Upper lobe of left lung (tissue), 6 donors: ENCODE measurements at regions not wholly inside any gene's neighbourhood (a gene's known extent, or its start where the extent isn't known, plus 50 kb on each side); places are given as distances from the start of the nearest gene placed in this dataset.

ENCODE experiments used
- ATAC-seq, 2 donors: fragments of 200-7000 bp; cut with Tn5 transposase; one replicate each; pipeline ENCODE4 v1.9.1; 2022; ENCODE audit warnings: mild to moderate bottlenecking in 2 of 2, moderate library complexity in 2 of 2; ENCODE audit not compliant: low FRiP score in 2 of 2
- DNase-seq, 2 donors: peaks; one replicate each; pipeline ENCODE4 v3.0.0-alpha.2; 2019 to 2020
- H3K27ac ChIP-seq, 4 donors: fragments of 200-600 bp; sonication (generic); one replicate each; pipeline ENCODE4 v1.5.1; 2016 to 2019
- H3K27me3 ChIP-seq, 4 donors: fragments of 200-600 bp; sonication (generic); one replicate each; pipeline ENCODE4 v1.5.1; 2017 to 2019
- H3K36me3 ChIP-seq, 4 donors: fragments of 200-600 bp; sonication (generic); one replicate each; pipeline ENCODE4 v1.5.1; 2016 to 2019
- H3K4me1 ChIP-seq, 4 donors: fragments of 200-600 bp; sonication (generic); one replicate each; pipeline ENCODE4 v1.5.1; 2018 to 2019
- H3K4me3 ChIP-seq, 4 donors: fragments of 200-600 bp; sonication (generic); one replicate each; pipeline ENCODE4 v1.5.1; 2017 to 2019; ENCODE audit warnings: mild to moderate bottlenecking in 2 of 4, moderate library complexity in 1 of 4
- H3K9me3 ChIP-seq, 4 donors: fragments of 200-600 bp; sonication (generic); one replicate each; pipeline ENCODE4 v1.5.1; 2018 to 2019
- EP300 ChIP-seq, 4 donors: sonication (generic); formaldehyde crosslinking; IDR thresholded peaks; one replicate each; pipeline ENCODE4 v1.5.1; 2017; ENCODE audit warnings: antibody characterized with exemption in 4 of 4, control low read depth in 2 of 4
- POLR2A ChIP-seq, 4 donors: fragments of 450-650 bp; IDR thresholded peaks; one replicate each; pipeline ENCODE4 v1.5.1; 2016 to 2017; ENCODE audit warnings: antibody characterized with exemption in 4 of 4, mild to moderate bottlenecking in 2 of 4
- POLR2AphosphoS5 ChIP-seq, 2 donors: sonication (generic); formaldehyde crosslinking; IDR thresholded peaks; one replicate each; pipeline ENCODE4 v1.5.1; 2017; ENCODE audit warnings: antibody characterized with exemption in 2 of 2
- WGBS, 2 donors: methylation state at CpG; one replicate each; pipeline ENCODE4 v1.1.5; 2017 to 2018; 5-methylcytosine and 5-hydroxymethylcytosine counted together
- TF ChIP-seq, protein P1 (sequence below), 6 experiments: fragments of 450-650 bp in 4 of 6; fragments of 200-600 bp in 2 of 6; sonication (generic) in 2 of 6; IDR thresholded peaks; one replicate each; pipeline ENCODE4 v1.5.1; 2016 to 2019; ENCODE audit warnings: antibody characterized with exemption in 6 of 6
- donor health status: DM: no; HTN: no; CAD: no; lungs with moderate emphysema.
- donor health status: DM: no; HTN: yes; CAD: no; lungs with severe emphysema.

DNA sequence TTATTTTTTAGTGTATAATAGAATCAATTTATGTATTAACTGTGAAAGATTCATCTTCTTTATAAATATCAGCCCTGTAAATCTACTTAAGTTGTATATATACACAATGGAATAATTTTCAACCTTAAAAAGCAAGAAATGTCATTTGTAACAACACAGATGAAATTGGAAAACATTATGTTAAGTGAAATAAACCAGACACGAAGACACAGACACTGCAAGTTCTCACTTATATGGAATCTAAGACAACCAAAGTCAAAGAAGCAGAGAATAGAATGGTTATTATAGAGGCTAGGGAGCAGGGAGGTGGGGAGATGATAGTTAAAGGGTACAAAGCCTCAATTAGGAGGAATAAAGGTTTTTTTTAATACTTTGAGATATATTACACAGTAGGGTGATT is 1404.4 kb downstream of the HACE1 start:
- no peaks in the 10 kb centered on the region for H3K4me1 ChIP-seq
- DNase-seq (no peak), ATAC-seq (no peak)
- H3K4me3 ChIP-seq: no peak overlapping the region
- TF ChIP-seq POLR2A (IDR thresholded peaks at IDR 0.05) (no peak), POLR2AphosphoS5 (IDR thresholded peaks at IDR 0.05) (no peak), EP300 (IDR thresholded peaks at IDR 0.05) (no peak)
- TF ChIP-seq, protein P1, sequence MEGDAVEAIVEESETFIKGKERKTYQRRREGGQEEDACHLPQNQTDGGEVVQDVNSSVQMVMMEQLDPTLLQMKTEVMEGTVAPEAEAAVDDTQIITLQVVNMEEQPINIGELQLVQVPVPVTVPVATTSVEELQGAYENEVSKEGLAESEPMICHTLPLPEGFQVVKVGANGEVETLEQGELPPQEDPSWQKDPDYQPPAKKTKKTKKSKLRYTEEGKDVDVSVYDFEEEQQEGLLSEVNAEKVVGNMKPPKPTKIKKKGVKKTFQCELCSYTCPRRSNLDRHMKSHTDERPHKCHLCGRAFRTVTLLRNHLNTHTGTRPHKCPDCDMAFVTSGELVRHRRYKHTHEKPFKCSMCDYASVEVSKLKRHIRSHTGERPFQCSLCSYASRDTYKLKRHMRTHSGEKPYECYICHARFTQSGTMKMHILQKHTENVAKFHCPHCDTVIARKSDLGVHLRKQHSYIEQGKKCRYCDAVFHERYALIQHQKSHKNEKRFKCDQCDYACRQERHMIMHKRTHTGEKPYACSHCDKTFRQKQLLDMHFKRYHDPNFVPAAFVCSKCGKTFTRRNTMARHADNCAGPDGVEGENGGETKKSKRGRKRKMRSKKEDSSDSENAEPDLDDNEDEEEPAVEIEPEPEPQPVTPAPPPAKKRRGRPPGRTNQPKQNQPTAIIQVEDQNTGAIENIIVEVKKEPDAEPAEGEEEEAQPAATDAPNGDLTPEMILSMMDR (IDR thresholded peaks at IDR 0.05): no peak
- no peaks in the 10 kb centered on the region for H3K27me3 ChIP-seq
- H3K36me3 ChIP-seq: no peaks in the 10 kb centered on the region
- WGBS, 2 donors: 84% methylated on average over 1 of the region's 1 CpG
- peaks cover 0 to 5% (median 0%) of the 10 kb centered on the region in 4 donors for H3K9me3 ChIP-seq
- H3K27ac ChIP-seq: no peak overlapping the region

DNA sequence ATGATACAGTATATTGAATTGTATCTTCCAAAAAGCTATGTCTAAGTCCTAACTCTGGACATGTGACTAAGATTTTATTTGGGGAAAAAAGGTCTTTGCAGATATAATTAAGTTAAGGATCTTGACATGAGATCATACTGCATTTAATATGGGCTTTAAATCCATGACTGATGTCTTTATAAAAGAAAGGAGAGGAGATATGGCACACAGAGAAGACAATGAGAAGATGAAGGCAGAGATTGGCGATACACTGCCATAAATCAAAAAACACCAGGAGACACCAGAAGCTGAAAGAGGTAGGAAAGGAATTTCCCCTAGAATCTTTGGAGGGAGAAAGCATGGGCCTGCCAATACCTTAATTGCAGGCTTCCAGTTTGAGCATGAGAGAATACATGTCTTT is 1450.2 kb downstream of the HACE1 start:
- TF ChIP-seq, protein P1 (IDR thresholded peaks at IDR 0.05): no peak
- TF ChIP-seq POLR2AphosphoS5 (IDR thresholded peaks at IDR 0.05) (no peak), EP300 (IDR thresholded peaks at IDR 0.05) (no peak), POLR2A (IDR thresholded peaks at IDR 0.05) (no peak)
- no peaks in the 10 kb centered on the region for H3K27me3 ChIP-seq

DNA sequence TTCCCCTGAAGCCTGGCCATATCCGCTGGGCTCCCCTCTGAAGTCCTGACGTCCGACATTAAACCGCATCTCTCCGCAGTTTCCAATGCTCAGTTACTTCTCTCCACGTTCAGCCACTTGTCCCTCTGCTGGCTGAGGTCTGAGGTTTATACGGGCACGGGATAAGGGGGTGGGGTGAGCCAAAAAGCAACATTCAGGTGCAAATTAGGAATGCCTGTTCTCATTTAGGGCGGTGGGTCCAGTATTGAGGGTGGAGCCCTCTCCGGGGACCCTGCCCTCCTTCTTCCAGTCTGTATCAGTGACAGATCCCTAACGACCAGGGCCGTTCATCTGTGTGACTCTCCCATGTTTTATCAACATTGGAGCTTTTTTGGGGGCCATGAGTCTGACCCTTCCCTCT is 1454.4 kb downstream of the HACE1 start:
- Histone ChIP-seq H3K27ac (no peak overlapping the region), H3K9me3 (no peaks in the 10 kb centered on the region), H3K4me1 (no peaks in the 10 kb centered on the region), H3K36me3 (no peaks in the 10 kb centered on the region), H3K4me3 (no peak overlapping the region), H3K27me3 (no peaks in the 10 kb centered on the region)
- DNase-seq (no peak), ATAC-seq (no peak)
- 75% methylated on average over 12 of the region's 12 CpGs for WGBS, 2 donors
- TF ChIP-seq EP300 (IDR thresholded peaks at IDR 0.05): no peak
- TF ChIP-seq POLR2AphosphoS5 (IDR thresholded peaks at IDR 0.05): no peak
- TF ChIP-seq POLR2A (IDR thresholded peaks at IDR 0.05): no peak
- TF ChIP-seq, protein P1 (IDR thresholded peaks at IDR 0.05): no peak

More for the DNA sequence above, 1450.2 kb downstream of the HACE1 start:
- Histone ChIP-seq H3K27ac (no peak overlapping the region), H3K9me3 (no peaks in the 10 kb centered on the region), H3K4me3 (no peak overlapping the region), H3K4me1 (no peaks in the 10 kb centered on the region), H3K36me3 (no peaks in the 10 kb centered on the region)
- ATAC-seq (no peak), DNase-seq (no peak)
- WGBS, 2 donors: 85 to 100% methylated on average over 1 of the region's 1 CpG

DNA sequence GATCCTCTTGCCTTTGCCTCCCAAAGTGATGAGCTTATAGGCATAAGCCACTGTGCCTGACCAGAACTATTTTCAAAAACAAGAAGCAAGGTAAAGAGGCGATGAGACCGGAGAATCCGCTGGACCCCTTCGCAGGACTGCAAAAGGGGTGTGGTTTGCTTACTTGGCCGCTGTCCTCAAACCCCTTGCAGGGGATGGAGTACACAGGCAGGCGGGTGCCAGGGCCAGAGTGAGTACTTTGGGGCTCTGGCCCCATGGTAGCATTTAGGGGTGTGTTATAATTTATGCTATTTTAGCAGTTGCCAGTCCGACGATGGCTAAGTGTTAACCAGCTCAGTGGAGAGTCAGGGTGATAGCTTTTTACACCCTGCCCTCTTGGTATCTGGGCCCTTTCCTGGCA is 1454.9 kb downstream of the HACE1 start:
- ATAC-seq: no peak
- no peaks in the 10 kb centered on the region for H3K4me1 ChIP-seq
- no peak for TF ChIP-seq POLR2A (IDR thresholded peaks at IDR 0.05)
- no peak for TF ChIP-seq POLR2AphosphoS5 (IDR thresholded peaks at IDR 0.05)
- TF ChIP-seq, protein P1 (IDR thresholded peaks at IDR 0.05): no peak
- TF ChIP-seq EP300 (IDR thresholded peaks at IDR 0.05): no peak
- 82 to 92% methylated on average over 8 of the region's 8 CpGs for WGBS, 2 donors
- H3K9me3 ChIP-seq: no peaks in the 10 kb centered on the region
- no peak overlapping the region for H3K4me3 ChIP-seq
- no peak overlapping the region for H3K27ac ChIP-seq
- H3K36me3 ChIP-seq: no peaks in the 10 kb centered on the region
- no peaks in the 10 kb centered on the region for H3K27me3 ChIP-seq
- DNase-seq: no peak

DNA sequence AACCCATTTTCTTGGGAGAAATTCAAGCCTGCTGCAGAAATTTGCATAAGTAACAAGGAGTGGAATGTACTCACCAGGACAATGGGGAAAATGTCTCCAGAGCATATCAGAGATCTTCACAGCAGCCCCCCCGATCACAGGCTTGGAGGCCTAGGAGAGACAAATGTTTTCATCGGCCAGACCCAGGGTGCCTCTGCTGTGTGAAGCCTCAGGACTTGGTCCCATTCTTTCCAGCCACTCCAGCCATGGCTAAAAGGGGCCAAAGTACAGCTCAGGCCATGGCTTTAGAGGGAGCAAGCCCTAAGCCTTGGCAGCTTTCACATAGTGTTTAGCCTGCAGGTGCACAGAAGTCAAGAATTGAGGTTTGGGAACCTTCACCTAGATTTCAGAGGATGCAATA is 1463.0 kb downstream of the HACE1 start:
- Histone ChIP-seq H3K27me3 (no peaks in the 10 kb centered on the region), H3K9me3 (peaks cover 0 to 12% (median 0%) of the 10 kb centered on the region in 4 donors), H3K27ac (no peak overlapping the region), H3K36me3 (no peaks in the 10 kb centered on the region), H3K4me3 (no peak overlapping the region), H3K4me1 (no peaks in the 10 kb centered on the region)
- TF ChIP-seq POLR2AphosphoS5 (IDR thresholded peaks at IDR 0.05): no peak
- TF ChIP-seq POLR2A (IDR thresholded peaks at IDR 0.05): no peak
- no peak for TF ChIP-seq EP300 (IDR thresholded peaks at IDR 0.05)
- TF ChIP-seq, protein P1 (IDR thresholded peaks at IDR 0.05): no peak
- WGBS, 2 donors: 92 to 96% methylated on average over 2 of the region's 2 CpGs
- ATAC-seq (no peak), DNase-seq (no peak)
